ENCODE measurements at regions not wholly inside any gene's neighbourhood (a gene's known extent, or its start where the extent isn't known, plus 50 kb on each side); places are given as distances from the start of the nearest gene placed in this dataset.

GRCh38 chr14:60349663-60350365 lies 100.8 kb downstream of the PPM1A start:
- in situ Hi-C loops (cut with HindIII; ENCODE audit: low sequenced_read_pairs), result no loop called here
- DNase-seq (ENCODE audit: low spot score), result peak; percentile 56

- DNase-seq (ENCODE audit: low spot score), result no peak
Measured at GRCh38 chr14:60350366-60350720, 101.3 kb downstream of the PPM1A start.

GRCh38 chr14:60353420-60353819 lies 104.4 kb downstream of the PPM1A start:
- DNase-seq (ENCODE audit: low spot score), result no peak
- in situ Hi-C loops (cut with HindIII; ENCODE audit: low sequenced_read_pairs), result no loop called here

More at GRCh38 chr14:60350366-60350720, 101.3 kb downstream of the PPM1A start:
- in situ Hi-C loops (cut with HindIII; ENCODE audit: low sequenced_read_pairs), result no loop called here

- DNase-seq (ENCODE audit: low spot score), result no peak
Measured at GRCh38 chr14:60355768-60356167, 106.7 kb downstream of the PPM1A start.

GRCh38 chr14:60356386-60356785 lies 107.4 kb downstream of the PPM1A start:
- in situ Hi-C loops (cut with HindIII; ENCODE audit: low sequenced_read_pairs), result no loop called here
- DNase-seq (ENCODE audit: low spot score), result no peak

More at GRCh38 chr14:60355768-60356167, 106.7 kb downstream of the PPM1A start:
- in situ Hi-C loops (cut with HindIII; ENCODE audit: low sequenced_read_pairs), result no loop called here

- in situ Hi-C loops (cut with HindIII; ENCODE audit: low sequenced_read_pairs), result no loop called here
Measured at GRCh38 chr14:60356906-60357550, 108.0 kb downstream of the PPM1A start.

GRCh38 chr14:60357551-60358149 lies 108.6 kb downstream of the PPM1A start:
- in situ Hi-C loops (cut with HindIII; ENCODE audit: low sequenced_read_pairs), result no loop called here
- no peak for DNase-seq (ENCODE audit: low spot score)

More at GRCh38 chr14:60356906-60357550, 108.0 kb downstream of the PPM1A start:
- DNase-seq (ENCODE audit: low spot score), result peak; percentile 25

GRCh38 chr14:60363275-60363674 lies 114.3 kb downstream of the PPM1A start:
- in situ Hi-C loops (cut with HindIII; ENCODE audit: low sequenced_read_pairs), result no loop called here
- DNase-seq (ENCODE audit: low spot score), result no peak

- in situ Hi-C loops (cut with HindIII; ENCODE audit: low sequenced_read_pairs), result no loop called here
Measured at GRCh38 chr14:60363687-60364086, 114.7 kb downstream of the PPM1A start.

GRCh38 chr14:60381909-60382308 lies 104.0 kb downstream of the C14orf39 start:
- in situ Hi-C loops (cut with HindIII; ENCODE audit: low sequenced_read_pairs), result no loop called here
- no peak for DNase-seq (ENCODE audit: low spot score)

More at GRCh38 chr14:60363687-60364086, 114.7 kb downstream of the PPM1A start:
- DNase-seq (ENCODE audit: low spot score), result no peak

All from G401 (cell line).